HG02852 (cell line): ENCODE measurements at regions not wholly inside any gene's neighbourhood (a gene's known extent, or its start where the extent isn't known, plus 50 kb on each side); places are given as distances from the start of the nearest gene placed in this dataset.
"Not testable (repeated sequence)": the region's sequence is repeated elsewhere in the genome, so short reads cannot be mapped to it uniquely, and the experiment has no call there.

Source experiments
- ATAC-seq: cut with Tn5 transposase; IDR thresholded peaks from one replicate; pipeline ENCODE4 v1.9.1; 2021; ENCODE audit warnings: mild to moderate bottlenecking, moderate library complexity; ENCODE audit not compliant: unreplicated experiment

DNA sequence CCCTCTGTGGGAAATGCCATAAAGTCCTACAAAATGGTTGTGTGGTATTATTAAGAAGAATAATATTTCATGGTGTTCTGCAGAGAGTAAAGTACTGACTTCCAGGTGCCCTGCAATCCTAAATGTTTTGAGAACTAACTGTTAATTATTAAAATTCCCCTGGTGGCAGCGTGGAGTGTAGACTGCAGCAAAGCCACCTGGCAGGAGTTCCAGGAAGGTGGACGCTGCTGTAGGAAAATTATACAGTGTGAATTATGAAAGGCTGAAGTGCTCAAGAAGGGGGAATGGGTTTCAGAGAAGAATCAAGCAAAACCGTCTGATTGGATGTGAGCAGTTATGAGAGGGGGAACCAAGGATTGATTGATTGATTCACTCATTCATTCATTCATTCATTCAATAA, 572.4 kb upstream of the PPP2R3A start:
- no peak for ATAC-seq

DNA sequence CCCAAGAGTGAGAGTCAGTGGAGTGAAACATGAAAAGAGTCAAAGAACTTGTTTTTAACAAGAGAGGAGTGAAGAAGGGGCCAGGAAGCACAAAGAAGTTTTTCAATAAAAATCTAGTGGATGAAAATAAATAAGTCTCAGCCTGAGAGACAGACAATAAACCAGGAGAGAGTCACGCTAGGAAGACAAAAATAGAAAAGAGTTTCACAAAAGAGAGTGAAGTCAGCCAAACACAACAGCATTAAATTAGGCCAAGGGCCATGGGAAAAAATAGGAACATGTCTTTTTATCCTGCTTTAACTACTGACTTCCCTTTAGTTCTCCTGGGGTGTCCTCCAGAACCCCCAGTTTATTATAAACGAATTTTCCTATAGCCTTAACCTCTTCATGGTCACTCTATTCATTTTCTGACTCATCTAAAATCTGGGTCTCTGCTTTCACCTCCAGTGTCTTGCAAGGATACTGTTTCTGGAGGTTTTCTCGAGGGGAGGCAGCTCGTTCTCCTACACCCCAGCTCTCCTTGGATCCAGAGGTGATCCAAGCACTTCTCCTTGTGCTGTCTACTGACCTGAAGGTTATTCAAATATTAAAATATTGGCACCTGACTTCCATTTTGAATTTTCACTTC, 571.5 kb upstream of the PPP2R3A start:
- no peak for ATAC-seq

DNA sequence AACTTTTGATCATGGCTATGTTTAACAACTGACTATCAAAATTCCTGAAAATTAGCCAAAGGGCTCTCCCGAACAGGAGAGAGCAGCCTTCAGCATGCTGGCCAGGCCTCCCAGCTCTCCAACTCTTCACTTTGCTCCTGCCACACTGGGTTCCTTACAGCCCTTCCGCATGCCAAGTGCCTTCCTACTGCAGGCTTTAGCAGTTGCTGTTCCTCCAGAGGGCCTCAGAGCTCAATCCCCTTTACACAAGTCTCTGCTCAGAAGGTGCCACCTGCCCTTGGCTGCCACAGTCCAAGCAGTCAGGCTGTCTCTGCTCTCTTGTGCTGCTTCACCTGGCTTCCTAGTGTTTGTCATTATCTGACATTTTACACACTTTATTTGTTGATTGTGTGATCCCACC, 553.1 kb upstream of the PPP2R3A start:
- no peak for ATAC-seq

DNA sequence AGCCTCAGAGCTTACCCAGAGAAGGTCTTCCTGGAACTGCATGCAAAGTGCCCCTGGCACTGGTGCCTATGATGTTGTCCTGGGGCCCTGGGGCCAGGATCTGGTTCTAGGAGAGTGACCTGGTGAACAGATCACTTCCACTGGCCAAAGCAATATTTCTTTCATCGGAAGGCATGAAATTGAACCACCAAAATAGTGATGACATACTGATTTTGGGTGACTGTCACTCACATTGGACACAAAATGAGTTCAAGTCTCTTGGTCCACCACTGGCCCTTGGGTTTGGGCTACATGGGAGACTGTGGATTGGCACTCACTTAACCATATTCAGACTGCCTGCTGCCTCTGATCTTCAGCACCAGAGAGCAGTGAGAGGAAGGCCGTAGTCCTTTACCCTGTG, 549.3 kb upstream of the PPP2R3A start:
- ATAC-seq, result no peak

DNA sequence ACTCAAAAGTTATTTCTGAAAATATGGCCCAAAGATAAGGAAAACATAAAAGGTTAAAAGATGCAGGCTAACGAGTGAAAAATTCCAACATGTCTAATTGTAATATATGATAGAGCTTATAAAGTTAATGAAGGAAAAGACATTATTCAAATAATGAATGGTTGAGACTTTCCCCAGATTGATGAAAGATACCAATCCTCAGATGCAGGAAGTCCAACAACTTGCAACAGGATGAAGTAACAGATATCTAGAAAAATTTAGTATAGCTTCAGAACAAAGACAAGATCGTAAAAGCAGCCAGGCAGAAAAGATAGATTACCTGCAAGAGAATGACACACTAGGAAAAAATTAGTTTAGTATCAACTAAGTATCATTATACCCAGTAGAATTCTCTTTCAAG, 546.4 kb upstream of the PPP2R3A start:
- no peak for ATAC-seq

DNA sequence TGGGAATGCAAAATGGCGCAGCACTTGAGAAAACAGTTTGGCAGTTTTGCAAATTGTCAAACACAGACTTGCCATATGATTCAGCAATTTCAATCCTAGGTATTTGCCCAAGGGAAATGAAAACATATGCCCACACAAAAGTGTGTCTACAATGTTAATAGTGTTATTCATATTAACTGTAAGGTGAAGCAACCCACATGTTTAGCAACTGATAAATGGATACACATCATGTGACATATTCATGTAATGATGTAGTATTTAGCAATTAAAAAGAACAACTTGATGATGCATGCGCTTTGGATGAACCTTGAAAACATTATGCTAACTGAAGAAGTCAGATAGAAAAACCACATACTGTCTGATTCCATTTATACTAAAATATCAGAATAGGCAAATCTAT, 539.0 kb upstream of the PPP2R3A start:
- no peak for ATAC-seq

DNA sequence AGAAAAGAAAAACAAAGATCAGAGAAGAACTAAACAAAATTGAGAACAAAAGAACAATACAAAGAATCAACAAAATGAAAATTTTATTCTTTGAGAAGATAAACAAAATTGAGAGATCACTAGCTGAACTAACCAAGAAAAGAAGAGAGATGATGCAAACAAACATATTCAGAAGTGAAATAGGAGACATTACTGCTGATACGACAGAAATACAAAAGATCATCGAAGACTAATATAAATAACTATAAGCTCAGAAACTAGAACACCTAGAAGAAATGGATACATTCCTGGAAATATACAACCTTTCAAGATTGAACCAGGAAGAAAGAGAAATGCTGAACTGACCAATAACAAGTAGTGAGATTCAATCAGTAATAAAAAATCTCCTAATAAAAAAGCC, 533.1 kb upstream of the PPP2R3A start:
- ATAC-seq, result no peak

DNA sequence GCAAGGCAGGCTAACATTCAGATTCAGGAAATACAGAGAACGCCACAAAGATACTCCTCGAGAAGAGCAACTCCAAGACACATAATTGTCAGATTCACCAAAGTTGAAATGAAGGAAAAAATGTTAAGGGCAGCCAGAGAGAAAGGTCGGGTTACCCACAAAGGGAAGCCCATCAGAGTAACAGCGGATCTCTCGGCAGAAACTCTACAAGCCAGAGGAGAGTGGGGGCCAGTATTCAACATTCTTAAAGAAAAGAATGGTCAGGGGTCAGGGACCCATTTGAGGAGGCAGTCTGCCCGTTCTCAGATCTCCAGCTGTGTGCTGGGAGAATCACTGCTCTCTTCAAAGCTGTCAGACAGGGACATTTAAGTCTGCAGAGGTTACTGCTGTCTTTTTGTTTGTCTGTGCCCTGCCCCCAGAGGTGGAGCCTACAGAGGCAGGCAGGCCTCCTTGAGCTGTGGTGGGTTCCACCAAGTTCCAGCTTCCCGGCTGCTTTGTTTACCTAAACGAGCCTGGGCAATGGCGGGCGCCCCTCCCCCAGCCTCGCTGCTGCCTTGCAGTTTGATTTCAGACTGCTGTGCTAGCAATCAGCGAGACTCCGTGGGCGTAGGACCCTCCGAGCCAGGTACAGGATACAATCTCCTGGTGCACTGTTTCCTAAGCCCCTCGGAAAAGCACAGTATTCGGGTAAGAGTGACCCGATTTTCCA, 526.5 kb upstream of the PPP2R3A start:
- ATAC-seq, result not testable (repeated sequence)

DNA sequence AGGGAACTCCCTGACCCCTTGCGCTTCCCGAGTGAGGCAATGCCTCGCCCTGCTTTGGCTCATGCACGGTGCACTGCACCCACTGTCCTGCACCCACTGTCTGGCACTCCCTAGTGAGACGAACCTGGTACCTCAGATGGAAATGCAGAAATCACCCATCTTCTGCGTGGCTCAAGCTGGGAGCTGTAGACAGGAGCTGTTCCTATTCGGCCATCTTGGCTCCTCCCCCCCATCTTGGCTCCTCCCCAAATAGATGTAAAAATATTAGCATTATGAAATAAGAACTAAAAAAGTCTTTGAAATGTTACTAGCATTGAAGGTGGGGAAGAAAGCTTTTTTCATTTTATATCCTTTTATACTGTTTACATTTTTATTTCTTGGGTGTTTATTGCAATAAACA, 525.9 kb upstream of the PPP2R3A start:
- ATAC-seq, result not testable (repeated sequence)

DNA sequence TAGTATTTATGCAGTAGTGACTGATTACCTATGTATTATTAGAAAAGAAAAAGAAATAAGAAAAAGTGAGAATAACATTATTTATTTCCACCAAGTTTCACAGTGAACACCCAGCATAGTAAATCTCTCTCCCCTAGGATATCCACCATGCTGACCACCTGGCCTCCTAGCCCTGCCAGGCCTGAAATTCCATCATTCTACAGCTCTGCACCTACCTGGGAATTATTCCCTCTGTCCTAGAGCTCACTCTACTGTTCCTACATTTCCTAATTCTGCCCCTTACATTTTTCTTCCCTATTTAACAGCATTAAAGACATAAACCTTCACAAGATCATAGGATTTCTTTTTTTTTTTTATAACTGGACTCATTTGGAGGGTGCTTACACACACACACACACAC, 525.3 kb upstream of the PPP2R3A start:
- no peak for ATAC-seq

DNA sequence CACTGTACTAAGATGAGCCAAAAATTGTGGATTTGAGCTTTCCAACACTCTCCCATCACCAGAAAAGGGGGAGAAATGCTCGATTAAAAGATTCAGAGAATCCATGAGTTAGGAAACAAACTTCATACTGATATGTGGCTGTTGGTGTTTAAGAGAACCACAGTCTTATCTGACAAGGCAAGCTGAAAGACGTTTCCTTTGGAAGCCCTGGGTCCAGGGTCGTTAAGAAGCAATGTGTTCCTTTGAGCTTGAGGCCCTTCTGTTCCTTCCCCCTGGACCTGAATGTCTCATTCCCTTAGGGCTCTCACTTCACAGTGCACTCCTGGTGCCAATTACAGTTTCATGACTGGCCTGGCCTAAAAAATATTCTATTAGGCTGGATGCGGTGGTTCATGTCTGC, 524.8 kb upstream of the PPP2R3A start:
- no peak for ATAC-seq

DNA sequence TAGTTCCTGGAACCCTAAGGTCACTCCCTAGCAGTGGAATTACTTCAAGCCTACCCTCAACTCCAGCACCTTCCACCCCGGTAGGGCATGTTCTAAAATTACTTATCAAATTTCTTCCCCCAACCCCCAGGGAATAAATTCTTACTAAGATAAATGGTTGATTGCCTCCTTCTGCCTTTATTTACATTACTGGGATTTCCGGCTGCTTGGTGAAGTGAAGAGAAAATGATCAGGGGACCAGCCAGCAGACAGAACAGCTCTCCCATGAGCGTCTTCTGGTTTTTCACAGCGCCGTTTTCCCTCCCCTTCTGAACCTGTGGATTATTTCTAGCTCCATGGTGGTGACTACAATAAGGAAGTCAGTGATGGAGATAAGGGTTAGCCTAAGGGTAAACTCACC, 521.5 kb upstream of the PPP2R3A start:
- ATAC-seq, result no peak

DNA sequence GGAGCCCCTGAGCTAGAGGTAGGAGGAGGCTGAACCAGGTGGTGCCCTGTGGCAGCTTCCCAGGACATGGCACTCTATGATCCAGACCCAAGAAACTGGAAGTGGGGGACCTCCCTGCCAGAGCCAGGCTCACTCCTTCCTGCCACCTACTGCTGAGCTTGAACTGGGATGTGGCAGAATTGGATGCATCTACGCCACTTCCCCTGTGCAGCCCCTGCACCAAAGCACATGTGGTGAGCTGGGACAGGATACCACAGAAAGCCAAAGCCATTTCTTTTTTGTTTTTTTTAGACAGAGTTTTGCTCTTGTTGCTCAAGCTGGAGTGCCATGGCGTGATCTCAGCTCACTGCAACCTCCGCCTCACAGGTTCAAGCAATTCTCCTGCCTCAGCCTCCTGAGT, 518.0 kb upstream of the PPP2R3A start:
- ATAC-seq, result no peak

DNA sequence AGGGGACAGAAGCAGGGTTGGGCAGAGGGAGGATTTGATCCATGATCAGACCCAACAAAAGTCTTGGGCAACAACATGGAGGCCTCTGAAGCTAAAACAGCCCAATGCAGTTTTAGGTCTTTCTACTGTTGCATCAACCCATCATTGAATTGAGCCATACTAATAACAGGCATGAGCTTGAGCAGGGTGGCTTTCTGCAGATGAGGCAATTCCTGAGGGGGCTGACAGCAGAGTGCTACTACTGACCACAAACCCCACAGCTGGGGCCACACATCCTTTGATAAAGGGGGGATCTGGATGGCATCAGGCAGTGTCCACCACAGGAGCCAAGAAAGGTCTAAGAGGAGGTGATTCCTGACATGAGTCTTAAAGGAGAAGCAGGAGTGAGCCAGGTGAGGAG, 517.0 kb upstream of the PPP2R3A start:
- no peak for ATAC-seq

DNA sequence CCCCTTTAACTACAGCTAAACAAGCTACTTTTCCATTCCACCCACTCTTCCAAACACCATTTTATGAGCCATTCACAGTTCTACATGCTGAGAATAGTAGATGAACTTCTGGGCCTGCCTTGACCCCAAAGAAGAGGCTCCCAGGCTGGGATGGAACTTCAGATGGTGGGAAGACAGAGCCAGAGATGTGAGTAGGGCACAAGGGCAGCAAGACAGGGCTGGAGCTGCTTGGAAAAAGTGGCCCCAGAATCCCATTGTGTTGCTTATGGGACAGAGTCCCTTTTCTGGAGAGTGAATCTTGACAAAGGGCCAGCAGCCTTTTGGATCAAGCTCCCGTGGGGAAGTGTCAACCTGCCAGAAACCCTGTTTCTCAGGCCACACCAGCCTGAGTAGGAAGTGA, 516.5 kb upstream of the PPP2R3A start:
- ATAC-seq, result no peak

DNA sequence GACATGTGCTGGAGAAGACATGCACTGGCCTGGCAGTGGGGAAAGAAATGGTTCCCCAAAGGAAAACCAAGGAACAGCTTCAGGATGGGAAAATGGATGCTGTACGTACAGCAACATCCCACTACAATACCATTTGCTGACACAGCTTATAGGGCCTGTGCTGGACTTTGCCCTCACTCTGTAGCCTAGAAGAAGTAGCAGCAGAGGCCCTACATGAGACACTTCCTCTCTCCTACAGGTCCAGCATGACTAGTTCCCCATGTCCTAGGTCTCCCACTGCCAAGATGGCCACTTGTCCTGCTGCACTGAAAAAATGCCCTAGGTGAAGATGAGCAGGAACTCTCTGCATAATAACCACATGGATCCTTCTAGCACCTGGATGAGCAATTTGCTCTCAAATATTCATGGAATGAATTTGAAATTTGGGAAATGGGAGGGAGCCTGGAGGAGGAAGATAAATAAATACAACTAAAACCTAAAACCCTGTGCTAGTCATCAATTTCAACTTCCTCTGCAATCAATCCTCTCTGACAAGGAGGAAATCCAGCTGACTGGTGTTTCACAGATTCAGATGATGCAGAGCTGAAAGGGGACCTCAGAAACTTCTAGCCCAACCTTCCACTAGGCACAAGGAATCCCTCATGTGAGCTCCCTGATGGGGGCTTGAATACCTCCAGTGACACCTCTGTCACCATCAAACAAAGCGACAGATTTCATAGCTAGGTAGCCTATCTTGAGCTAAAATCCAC, 514.3 kb upstream of the PPP2R3A start:
- no peak for ATAC-seq

DNA sequence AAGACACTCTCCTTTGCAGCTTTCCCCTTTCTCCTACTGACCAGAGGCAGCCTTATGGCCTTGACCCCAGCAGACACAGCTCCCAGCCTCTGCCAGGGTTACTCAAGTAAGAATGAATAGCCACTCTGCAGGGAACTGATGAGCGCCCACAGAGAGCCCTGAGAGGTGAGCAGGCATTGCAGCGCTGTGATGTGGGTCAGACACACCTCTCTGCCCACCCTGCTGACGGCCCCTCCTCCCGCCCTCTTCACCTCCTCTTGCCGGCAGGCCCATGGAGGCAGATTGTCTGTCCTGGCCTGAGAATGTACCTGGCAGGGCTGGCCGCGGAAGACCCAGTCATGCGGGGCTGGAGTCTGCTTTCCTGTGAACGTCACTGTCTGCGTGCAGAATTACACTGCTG, 512.6 kb upstream of the PPP2R3A start:
- no peak for ATAC-seq

DNA sequence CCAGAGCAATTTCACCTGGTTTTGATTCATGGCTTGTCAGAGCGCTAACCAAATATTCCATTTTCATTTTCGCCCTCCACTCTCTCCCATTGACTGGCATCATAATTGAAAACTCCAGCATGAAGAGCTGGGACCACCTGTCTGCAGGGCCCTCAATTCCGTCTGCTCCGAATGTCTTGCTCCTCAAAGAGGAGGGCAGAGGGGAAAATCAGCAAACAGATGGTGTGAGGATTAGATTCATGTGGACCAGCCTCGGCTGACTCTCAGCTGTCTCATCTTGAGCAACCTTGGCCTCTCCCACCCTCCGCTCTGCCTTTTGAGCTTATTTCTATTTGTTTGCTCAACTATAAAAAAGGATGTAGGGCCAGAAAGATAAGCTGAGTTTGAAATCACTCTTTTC, 512.2 kb upstream of the PPP2R3A start:
- ATAC-seq, result no peak

DNA sequence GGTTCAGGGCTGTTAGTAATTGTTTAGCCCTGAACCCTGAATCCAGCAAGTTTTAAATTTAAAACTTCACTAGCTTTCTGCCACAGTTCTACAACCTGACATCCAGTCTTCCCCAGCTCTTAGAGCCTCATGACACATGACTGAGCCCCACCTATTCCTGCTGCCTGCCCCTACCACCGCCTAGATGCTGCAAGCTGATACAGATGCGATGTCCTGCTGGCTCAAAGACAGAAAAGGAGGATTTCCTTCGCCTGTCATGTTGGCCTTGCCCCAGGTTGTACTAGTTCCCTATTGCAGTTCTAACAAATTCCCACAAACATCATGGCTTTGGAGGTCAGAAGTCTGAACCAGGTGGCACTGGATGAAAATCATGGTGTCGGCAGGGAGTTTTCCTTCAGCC, 510.6 kb upstream of the PPP2R3A start:
- no peak for ATAC-seq

DNA sequence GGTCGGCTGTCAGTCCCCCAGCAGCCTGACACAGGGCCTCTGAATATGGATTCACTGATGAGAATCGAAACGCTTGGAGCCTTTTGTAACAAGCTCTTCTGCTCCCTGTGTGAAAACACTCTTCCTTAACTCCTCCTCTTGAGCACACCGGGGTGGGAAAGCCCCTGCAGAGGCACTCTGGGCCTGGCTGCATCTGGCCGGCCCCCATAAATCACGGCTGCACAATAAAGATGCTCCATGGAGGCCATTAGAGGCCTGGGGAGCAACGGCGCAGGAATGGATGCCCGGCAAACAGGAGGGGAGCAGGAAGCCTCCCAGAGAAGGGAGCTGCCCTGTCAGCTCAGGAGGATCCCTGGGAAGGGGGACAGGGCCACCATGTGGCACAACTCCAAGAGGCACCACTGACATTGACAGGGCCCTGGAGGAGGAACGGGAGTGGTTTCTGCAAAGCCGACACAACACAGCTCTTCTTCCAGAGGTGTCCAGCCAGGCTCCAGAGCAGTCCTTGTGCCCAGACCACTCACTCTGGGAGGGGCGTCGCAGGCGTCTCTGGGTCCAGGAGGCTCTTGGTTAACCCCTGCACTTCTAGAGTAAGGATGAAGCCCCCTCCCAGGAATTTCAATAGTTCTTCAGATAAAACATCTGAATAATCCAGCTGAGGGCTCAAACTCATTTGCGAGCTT, 509.3 kb upstream of the PPP2R3A start:
- no peak for ATAC-seq

DNA sequence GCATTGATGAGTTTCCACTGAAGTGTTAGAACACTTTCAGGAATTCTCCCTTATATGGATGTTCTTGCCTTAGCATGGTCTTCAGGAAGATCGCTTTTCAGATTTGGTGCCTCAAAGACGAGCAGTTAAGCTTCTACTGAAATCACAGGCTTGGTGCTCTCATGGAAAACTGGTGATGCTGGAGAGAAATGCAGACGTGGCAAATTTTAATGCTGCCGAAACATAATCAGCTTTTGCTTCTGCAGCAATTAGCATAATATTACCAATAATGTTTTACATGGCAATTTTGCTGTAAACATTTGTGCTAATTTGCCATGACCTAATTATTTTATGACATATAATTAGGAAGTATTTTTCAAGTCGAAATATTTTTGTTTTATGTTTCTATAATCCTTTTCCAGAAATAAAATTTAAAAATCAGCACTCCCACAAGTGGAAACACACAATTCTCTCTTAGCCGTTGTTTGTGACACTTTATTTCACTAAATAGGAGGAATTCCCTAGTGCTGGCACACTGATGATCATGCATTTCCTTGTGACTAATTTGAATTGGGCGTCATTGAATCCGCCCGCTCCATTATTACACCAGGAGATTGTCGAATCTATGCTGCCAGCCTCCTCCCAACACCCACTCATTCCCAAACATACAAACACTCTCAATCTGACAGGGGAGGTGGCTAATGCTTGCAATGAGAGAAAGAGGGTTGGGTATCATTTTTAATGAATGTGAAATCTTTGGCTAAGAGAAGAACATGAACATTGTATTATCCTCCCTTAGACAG, 506.8 kb upstream of the PPP2R3A start:
- ATAC-seq, result no peak
